Endothelial cell of umbilical vein (primary cell): ENCODE measurements at regions not wholly inside any gene's neighbourhood (a gene's known extent, or its start where the extent isn't known, plus 50 kb on each side); places are given as distances from the start of the nearest gene placed in this dataset.

Experiments used
- BruUV-seq: library from RNA; stranded (reverse); fragments of 400-500 nt; replicated peaks from 2 replicates; lab custom pipeline; 2021; lab: Mats Ljungman, UMichigan
- CTCF ChIA-PET: fragments of 300-600, 350-600 bp; sonication (Branson Sonifier 250); formaldehyde crosslinking; loops from one replicate; lab custom pipeline; 2021; ENCODE audit warnings: antibody characterized with exemption, inconsistent platforms; lab: Charles Lee
- POLR2A ChIA-PET: fragments of 300-600, 350-600 bp; sonication (Branson Sonifier 250); formaldehyde crosslinking; loops from one replicate; lab custom pipeline; 2021; ENCODE audit warnings: antibody characterized with exemption, inconsistent platforms; lab: Charles Lee
- DNase-seq: peaks from one replicate; pipeline ENCODE4 v3.0.0-alpha.2; 2011; ENCODE audit warnings: low read depth, low spot score
- FAIRE-seq: peaks from 2 replicates; lab custom pipeline; 2011; peaks lifted over from hg19 to GRCh38; lab: Jason Lieb, UNC
- H2AFZ ChIP-seq: 2 replicates; pipeline ENCODE4 v1.6.0; 2012; ENCODE audit warnings: low read depth, low read length, control low read depth, inconsistent platforms
- H3K27ac ChIP-seq: 2 replicates; pipeline ENCODE4 v1.5.1; 2011; ENCODE audit warnings: low read depth, mild to moderate bottlenecking, control low read depth, low read length, moderate library complexity; ENCODE audit not compliant: insufficient read depth
- H3K27me3 ChIP-seq, 2 experiments: 2 replicates each; pipeline versions ENCODE4 v1.6.0 to v1.6.1; 2011; ENCODE audit warnings: low read length in 2 of 2, mixed read lengths in 1 of 2; ENCODE audit not compliant: control insufficient read depth in 2 of 2, insufficient read depth in 2 of 2
- H3K36me3 ChIP-seq, 2 experiments: 2 replicates in 1 of 2; 3 replicates in 1 of 2; pipeline ENCODE4 v1.5.1; 2011; ENCODE audit warnings: low read length in 2 of 2, mild to moderate bottlenecking in 1 of 2, moderate library complexity in 1 of 2; ENCODE audit not compliant: control insufficient read depth in 2 of 2, insufficient read depth in 2 of 2; ENCODE audit errors: extremely low read depth in 1 of 2
- H3K4me1 ChIP-seq: 3 replicates; pipeline ENCODE4 v1.5.1; 2011; ENCODE audit warnings: mild to moderate bottlenecking, low read length; ENCODE audit not compliant: control insufficient read depth, insufficient read depth; ENCODE audit errors: extremely low read depth
- H3K4me2 ChIP-seq: 2 replicates; pipeline ENCODE4 v1.6.1; 2011; ENCODE audit warnings: low read length, control low read depth, mixed read lengths; ENCODE audit not compliant: insufficient read depth
- H3K4me3 ChIP-seq, 3 experiments: fragments of 200-600 bp in 1 of 3; sonication (generic), shearing (Covaris generic) in 1 of 3; replicated peaks in 1 of 3; 2 replicates each; pipeline ENCODE4 v1.5.1; 2011 to 2016; ENCODE audit warnings: control low read depth in 3 of 3, low read length in 3 of 3, mild to moderate bottlenecking in 2 of 3, inconsistent platforms in 1 of 3, low read depth in 1 of 3, moderate library complexity in 1 of 3; ENCODE audit not compliant: insufficient read depth in 1 of 3
- H3K79me2 ChIP-seq: 2 replicates; pipeline ENCODE4 v1.6.0; 2012; ENCODE audit warnings: low read length, inconsistent platforms; ENCODE audit not compliant: control insufficient read depth, insufficient read depth
- H3K9ac ChIP-seq: replicated peaks from 2 replicates; pipeline ENCODE3; 2011; ENCODE audit warnings: low read length, control low read depth; ENCODE audit not compliant: insufficient read depth; ENCODE audit errors: extremely low read depth
- H3K9me1 ChIP-seq: replicated peaks from 3 replicates; pipeline ENCODE4 v1.6.0; 2011; ENCODE audit warnings: mild to moderate bottlenecking, low read length; ENCODE audit not compliant: control insufficient read depth, insufficient read depth; ENCODE audit errors: extremely low read depth
- H3K9me3 ChIP-seq: replicated peaks from 2 replicates; pipeline ENCODE4 v1.5.1; 2012; ENCODE audit warnings: low read length, inconsistent platforms; ENCODE audit not compliant: control insufficient read depth, insufficient read depth
- H4K20me1 ChIP-seq: replicated peaks from 2 replicates; pipeline ENCODE3; 2011; ENCODE audit warnings: mild to moderate bottlenecking, low read length; ENCODE audit not compliant: control insufficient read depth, insufficient read depth; ENCODE audit errors: extremely low read depth
- CTCF ChIP-seq, 2 donors: IDR thresholded peaks; 1 replicate in 1 of 2; 2 replicates in 1 of 2; pipeline ENCODE4 v1.5.1; 2011; ENCODE audit warnings: low read length in 2 of 2, mild to moderate bottlenecking in 2 of 2, moderate library complexity in 2 of 2, control low read depth in 1 of 2, inconsistent platforms in 1 of 2, low read depth in 1 of 2; ENCODE audit not compliant: insufficient read depth in 1 of 2; ENCODE audit errors: extremely low read depth in 1 of 2
- GATA2 ChIP-seq: IDR thresholded peaks from 2 replicates; pipeline ENCODE4 v1.7.0; 2011; ENCODE audit warnings: low read depth, mild to moderate bottlenecking, moderate library complexity, mixed read lengths, low read length; ENCODE audit not compliant: insufficient read length, insufficient read depth
- JUN ChIP-seq: IDR thresholded peaks from 2 replicates; pipeline ENCODE4 v1.6.1; 2011; ENCODE audit warnings: borderline replicate concordance, low read depth; ENCODE audit not compliant: insufficient read length, insufficient read depth
- MAX ChIP-seq: IDR thresholded peaks from 2 replicates; pipeline ENCODE4 v1.6.1; 2011; ENCODE audit not compliant: insufficient read depth, insufficient read length
- MYC ChIP-seq: IDR thresholded peaks from one replicate; pipeline ENCODE4 v1.6.1; 2011; ENCODE audit warnings: mild to moderate bottlenecking, low read depth, low read length
- POLR2A ChIP-seq: IDR thresholded peaks from 2 replicates; pipeline ENCODE4 v1.6.1; 2012; ENCODE audit warnings: low read depth, mild to moderate bottlenecking, control low read depth, low read length
- POLR2AphosphoS5 ChIP-seq: IDR thresholded peaks from 2 replicates; pipeline ENCODE4 v1.6.1; 2012; ENCODE audit warnings: low read depth, mild to moderate bottlenecking, control low read depth, low read length, moderate library complexity; ENCODE audit not compliant: insufficient read depth
- dilution Hi-C: fragments of 300-500 bp; cut with MboI; formaldehyde crosslinking; loops from one replicate; pipeline ENCODE4 v1.15.0; 2019; ENCODE audit warnings: low sequenced_read_pairs; ENCODE audit not compliant: extremely low pct_ligation_motif_present
- intact Hi-C: fragments of 100-400 bp; cut with micrococcal nuclease; formaldehyde crosslinking; loops from one replicate; pipeline ENCODE4 v1.10.0; 2022

- dilution Hi-C loops, result no loop called here
- Histone ChIP-seq H2AFZ (no peak overlapping the region), H3K9me1 (no peaks in the 10 kb centered on the region), H4K20me1 (no peaks in the 10 kb centered on the region), H3K27ac (no peak overlapping the region), H3K79me2 (no peaks in the 10 kb centered on the region), H3K4me1 (no peaks in the 10 kb centered on the region), H3K9me3 (no peaks in the 10 kb centered on the region), H3K4me3 (no peak overlapping the region), H3K36me3 (no peaks in the 10 kb centered on the region), H3K9ac (no peak overlapping the region), H3K4me2 (no peak overlapping the region), H3K27me3 (peaks cover 13 to 32% of the 10 kb centered on the region in 2 experiments)
- no TSS peak for BruUV-seq
- FAIRE-seq (no peak), DNase-seq (no peak)
- CTCF ChIA-PET, result no interaction called here
- intact Hi-C loops, result no loop called here
- POLR2A ChIA-PET, result no interaction called here
- TF ChIP-seq CTCF (IDR thresholded peaks at IDR 0.05; ENCODE audit: extremely low read depth in 1 of 2, insufficient read depth in 1 of 2, low read depth in 1 of 2, low read length in 2 of 2) (no peak), GATA2 (no peak), MAX (no peak), JUN (no peak), POLR2A (no peak), MYC (no peak)
These were observed 63.7 kb upstream of the OR10AD1 start for GRCh38 chr12:48266826-48267225.

- FAIRE-seq (no peak), DNase-seq (no peak)
- Histone ChIP-seq H3K79me2 (no peaks in the 10 kb centered on the region), H3K9me1 (no peaks in the 10 kb centered on the region), H3K9me3 (no peaks in the 10 kb centered on the region), H3K36me3 (no peaks in the 10 kb centered on the region), H3K4me3 (no peak overlapping the region), H4K20me1 (no peaks in the 10 kb centered on the region), H3K27me3 (peaks cover 13 to 32% of the 10 kb centered on the region in 2 experiments), H3K27ac (no peak overlapping the region), H3K4me2 (no peak overlapping the region), H3K9ac (no peak overlapping the region), H3K4me1 (no peaks in the 10 kb centered on the region), H2AFZ (no peak overlapping the region)
- POLR2A ChIA-PET, result no interaction called here
- BruUV-seq, result no TSS peak
- CTCF ChIA-PET, result no interaction called here
- dilution Hi-C loops (no loop called here), intact Hi-C loops (no loop called here)
- TF ChIP-seq JUN (no peak), MYC (no peak), POLR2AphosphoS5 (no peak)
These were observed 62.7 kb upstream of the OR10AD1 start for GRCh38 chr12:48265777-48266176.
